ENCODE measurements at regions not wholly inside any gene's neighbourhood (a gene's known extent, or its start where the extent isn't known, plus 50 kb on each side); places are given as distances from the start of the nearest gene placed in this dataset.
"Not testable (repeated sequence)": the region's sequence is repeated elsewhere in the genome, so short reads cannot be mapped to it uniquely, and the experiment has no call there.

DNA sequence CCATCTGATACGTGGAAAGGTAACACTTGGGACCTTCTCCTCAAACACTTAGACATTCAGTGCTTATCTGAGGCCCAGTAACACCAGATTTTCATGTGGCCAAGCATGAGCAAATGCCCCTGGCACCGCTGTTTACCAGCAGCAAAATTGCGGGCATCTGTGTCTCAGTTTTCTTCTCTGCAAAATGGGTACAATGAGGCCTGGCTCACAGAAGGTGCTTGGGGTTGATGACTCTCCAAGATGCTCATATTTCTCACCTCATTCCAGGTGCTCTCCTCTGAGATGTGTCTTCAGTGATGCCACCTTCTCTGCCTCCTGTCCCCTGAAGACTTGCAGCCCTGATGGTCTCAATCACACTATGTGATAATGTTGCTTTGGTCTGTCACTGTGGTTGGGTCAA, 321.7 kb downstream of the TSN start:
- DNase-seq: no peak

DNA sequence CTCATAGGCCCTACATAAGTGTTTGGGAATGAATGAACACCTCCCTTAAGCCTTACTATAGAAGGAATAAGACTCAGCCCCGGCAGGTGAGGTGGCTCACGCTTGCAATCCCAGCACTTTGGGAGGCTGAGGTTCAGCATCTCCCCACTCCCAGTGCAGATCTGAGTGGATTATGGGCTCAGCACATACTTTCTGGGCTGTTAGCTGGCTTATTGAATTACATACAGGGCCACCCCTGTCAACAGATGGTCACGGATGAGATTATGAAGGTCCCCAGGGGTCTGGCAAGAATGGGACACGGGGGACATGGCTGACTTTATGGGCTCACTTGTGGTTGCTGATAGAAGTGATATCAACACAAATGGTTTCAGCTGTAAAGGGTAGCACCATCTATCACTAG, 322.3 kb downstream of the TSN start:
- DNase-seq: no peak

DNA sequence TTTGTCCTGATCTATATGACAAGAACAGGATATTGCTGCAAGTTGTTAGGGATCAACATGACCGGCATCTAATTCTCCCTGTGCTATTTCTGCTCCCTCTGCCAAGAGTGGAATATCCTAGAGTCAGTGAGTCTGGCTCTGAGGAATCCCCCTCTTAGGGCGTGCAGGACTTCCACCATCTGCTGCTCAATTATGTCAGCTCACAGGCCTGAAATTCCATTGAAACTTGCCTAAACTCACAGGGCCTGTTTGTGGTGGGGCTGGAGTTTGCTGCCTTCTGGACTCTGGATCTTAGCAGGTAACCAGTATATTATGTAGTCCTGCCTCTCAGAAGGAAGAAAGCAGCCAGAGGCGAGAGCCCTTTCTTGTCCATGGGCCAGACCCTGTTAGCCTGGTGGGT, 323.0 kb downstream of the TSN start:
- no peak for DNase-seq

DNA sequence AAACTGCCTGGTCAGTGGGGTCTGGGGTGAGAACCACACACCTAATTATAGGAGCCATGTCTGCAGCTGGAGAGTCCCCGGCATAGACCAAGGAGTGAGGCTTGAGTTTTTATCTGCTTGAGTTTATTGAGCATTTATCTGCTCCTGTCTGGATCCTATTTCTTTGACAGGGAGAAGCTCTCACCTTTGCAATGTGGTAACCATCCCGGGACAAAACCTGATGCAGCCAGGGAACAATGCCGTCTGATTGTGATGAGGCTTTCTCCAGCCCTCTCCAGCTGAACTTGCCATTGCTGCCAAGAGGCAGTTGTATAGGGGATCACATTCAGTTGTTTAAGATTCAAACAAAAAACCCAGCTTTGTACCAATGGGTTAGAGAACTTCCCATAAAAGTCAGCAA, 324.4 kb downstream of the TSN start:
- DNase-seq: no peak

DNA sequence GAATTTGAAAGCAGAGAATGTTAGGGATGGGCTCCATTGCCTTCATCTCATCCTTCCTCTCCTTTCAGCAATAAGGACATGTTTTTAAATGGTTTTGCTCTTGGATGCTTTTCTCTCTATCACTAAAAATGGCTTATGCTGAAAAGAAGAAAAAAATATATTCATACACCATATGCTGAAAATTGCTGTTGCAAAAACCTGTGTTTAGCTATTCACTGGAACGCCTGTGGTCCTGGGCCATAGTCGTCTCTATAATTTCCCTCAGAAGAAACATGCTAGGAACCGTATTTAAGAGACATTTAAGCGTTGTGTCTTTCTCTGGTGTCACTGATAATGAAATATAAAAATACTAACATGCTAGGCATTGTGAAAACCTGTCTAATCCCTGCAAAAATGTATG, 324.9 kb downstream of the TSN start:
- no peak for DNase-seq

DNA sequence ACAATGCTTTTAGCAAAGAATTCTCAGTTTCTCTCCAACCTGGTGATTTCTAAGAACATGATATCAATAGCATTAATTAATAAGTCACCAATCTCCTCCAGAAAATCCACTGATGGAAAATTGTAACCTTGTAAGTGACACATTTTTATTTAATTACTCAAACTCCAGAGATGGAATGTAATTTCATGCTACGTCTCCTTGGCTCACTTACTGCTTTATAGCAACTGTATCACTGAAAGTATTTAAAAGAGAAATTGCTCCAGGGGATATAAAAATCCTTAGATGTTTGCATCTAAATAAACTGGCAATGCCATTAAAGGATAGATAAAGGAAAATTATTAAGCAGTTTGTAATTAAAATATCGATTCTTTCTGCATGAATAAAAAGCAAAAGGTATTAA, 325.4 kb downstream of the TSN start:
- DNase-seq: no peak

DNA sequence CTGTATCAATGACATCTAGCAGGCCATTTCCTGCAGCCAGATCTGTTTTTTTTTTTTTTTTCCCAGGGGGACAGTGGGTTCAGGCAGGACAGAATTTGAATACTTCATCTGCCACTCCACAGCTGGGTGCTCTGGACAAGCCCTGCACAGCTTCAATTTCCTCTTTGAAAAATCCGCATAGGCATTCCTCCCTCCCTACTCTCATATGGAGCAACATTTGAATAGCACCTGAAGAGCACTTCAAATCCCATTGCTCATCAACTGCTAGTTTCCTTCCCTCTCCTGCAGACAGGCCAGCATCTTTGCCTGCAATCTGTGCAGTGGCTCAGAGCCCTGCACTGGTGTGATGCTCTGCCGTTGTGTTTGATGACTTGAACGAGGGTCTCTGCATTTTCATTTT, 326.3 kb downstream of the TSN start:
- no peak for DNase-seq

DNA sequence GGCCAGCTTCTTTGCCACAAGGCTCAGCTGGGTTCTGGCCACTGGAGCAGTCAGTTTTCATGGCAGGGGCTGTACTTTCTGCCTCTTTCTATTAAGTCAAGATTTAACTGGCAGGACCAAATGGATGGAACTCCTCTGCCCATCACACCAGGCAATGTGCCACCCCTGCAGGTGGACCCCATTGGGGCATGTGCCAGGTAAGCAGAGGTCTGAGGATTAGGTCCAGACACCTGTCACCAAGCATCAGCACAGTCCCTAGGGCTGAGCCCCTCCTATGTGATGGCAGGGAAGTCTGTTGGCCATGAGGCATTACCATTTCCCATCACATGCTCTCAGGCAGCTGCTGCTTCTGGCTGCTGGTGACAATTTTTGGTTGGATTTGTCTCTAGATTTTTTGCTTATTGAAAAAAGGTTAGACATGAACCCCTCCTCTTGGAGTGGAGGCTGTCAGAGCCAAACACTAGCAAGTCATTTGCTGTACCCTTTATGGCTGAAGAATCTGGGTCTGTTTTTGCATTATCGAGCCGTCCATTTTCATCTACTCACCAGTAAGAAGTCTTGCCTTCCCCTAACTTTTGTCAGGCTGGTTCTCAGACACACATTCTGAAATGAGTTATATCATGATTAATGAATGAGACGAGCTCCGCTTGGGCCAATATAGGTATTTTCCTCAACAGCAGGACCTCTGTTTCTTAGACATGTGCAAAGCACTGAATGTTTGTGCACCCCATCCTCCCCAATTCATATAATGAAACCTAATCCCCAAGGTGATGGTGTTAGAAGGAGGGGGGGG, 328.0 kb downstream of the TSN start:
- no peak for DNase-seq

DNA sequence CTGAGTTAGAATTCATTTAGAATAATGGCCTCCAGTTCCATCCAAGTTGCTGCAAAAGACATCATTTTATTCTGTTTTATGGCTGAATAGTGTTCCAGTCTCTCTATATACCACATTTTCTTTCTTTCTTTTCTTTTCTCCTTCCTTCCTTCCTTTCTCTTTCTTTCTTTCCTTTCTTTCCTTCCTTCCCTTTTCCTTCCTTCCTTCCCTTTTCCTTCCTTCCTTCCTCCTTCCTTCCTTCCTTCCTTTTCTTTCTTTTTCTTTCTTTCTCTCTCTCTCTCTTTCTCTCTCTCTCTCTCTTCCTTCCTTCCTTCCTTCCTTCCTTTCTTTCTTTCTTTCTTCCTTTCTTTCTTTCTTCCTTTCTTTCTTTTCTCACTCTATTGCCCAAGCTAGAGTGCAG, 330.2 kb downstream of the TSN start:
- not testable (repeated sequence) for DNase-seq

DNA sequence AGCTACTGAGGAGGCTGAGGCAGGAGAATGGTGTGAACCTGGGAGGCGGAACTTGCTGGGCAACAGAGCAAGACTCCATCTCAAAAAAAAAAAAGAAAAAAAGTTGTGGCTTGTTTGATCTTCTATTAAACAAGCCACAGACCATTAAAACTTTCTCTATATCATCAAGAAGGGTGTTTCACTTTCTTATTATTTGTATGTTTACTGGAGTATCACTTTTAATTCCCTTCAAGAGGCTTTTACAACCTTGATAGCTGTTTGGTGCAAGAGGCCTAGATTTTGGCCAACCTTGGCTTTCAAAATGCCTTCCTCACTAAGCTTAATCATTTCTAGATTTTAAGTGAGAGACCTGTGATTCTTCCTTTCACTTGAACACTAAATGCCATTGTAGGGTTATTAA, 339.1 kb downstream of the TSN start:
- no peak for DNase-seq

DNA sequence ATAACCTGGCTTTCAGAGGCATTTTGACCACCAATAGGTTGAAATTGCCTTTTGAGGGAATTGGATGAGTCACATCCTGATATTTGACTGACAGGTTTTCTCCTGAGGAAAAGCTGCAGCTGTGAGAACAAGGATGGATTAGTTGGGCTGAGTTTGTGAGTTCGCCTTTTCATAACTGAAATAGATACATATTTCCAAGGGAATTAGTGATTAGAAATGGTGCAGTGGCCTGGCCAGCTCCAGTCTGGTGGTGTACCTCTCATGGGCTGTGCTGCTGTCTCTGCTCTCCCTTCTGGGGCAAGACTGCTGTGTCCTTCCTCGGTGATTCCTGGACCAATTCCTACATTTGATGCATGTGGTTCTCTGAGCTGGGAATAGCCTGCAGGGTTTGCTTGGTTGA, 341.3 kb downstream of the TSN start:
- no peak for DNase-seq

DNA sequence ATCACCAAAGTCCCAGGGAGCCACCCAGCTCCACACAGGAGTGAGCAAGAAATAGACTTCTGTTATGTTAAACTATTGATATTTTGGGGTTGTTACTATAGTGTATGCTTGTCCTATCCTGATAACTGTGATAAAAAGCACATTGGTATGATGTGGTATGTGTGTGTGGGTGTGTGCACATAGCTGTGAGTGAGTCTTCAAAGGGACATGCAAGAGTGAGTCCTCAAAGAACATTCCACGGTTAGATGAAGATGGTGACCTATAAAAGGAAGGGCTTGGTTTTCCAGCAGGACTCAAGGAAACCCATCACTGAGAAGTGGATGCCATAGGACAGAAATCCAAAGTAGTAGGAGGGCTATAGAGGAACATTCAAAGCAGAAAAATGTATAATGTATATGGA, 342.9 kb downstream of the TSN start:
- DNase-seq: no peak

DNA sequence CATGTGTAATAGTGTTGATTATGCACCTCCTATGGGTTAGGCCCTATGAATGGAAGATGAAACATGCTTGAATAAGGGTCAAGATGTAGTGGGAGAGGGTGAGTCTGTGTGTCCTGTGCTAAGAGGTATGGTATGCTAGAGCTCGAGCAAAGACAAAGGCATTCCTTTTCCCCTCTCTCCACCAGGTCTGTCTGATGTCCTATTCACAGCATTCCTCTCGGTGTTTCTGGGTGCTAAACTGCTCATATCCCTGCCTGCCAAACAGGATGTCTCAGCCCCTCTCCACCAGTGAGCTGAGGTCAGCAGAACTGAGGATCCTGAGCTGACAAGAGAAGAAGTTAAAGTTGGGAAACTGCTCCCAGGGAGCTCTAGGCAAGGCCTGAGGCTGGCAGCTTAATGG, 344.9 kb downstream of the TSN start:
- DNase-seq: no peak

DNA sequence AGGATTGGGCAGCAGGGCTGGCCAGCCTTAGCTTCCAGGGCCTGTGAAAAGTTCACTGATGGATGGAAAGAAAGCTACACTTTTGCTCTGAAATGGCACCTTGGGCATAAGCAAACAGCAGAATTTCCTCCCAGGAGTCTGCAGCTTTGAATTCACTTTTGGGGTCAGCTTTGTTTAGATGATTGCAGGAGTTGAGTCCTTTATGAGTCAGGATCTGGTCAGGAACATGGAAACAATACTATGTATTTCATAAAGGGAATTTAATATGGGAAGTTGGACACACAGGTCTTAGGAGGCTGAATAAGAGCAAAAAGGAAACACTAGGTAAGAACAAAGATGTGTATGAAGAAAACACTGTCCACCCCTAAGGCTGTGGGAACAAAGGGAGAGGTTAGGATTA, 345.3 kb downstream of the TSN start:
- DNase-seq: no peak

DNA sequence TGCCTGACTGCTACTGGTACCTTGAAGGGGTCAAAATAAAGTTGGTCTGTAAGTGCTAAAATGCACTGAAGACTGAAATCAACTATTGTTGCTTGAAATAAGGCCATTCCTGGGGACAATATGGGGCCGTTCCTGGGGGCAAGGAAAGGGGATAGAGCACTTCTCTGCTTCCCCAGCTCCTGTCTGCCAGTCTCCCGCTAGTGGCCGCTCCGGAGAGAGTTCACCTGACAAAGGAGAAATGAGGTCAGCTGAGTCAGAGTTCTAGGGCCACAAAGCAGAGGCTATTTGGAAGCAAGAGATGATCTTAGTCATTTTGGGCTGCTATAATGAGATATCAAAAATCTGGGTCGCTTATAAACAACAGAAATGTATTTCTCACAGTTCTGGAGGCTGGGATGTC, 345.9 kb downstream of the TSN start:
- no peak for DNase-seq

DNA sequence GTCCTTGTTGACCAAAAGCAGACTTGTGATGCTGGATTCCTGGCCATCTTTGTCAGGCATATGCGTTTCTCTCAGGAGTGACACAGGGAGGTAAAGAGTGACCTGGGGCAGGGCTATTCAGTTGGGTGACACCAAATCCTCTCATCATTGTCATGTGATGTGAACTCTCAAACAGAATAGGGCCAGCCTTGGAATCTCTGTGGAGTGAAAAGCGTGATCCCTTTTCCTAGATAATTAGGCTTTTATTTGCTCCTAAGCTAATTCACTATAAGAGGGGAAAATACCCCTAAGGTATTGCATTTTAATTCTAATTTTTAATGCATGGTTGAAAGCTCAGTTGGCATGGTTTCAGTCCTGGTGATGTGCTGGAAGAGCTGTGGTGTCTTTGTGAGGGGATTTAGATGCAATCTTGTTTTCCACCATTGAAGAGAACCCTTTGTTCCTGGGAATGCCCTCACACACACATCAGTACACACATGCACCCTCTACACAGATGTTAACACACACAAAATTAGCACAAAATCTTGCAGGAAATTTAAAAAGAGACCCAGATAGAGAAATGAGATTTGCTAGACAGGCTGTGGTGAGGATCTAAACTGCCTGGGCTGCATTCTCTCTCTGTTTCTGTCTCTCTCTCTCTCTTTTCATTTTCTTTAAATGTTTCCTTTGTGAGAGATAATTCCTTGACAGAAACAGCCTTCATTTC, 349.9 kb downstream of the TSN start:
- no peak for DNase-seq

DNA sequence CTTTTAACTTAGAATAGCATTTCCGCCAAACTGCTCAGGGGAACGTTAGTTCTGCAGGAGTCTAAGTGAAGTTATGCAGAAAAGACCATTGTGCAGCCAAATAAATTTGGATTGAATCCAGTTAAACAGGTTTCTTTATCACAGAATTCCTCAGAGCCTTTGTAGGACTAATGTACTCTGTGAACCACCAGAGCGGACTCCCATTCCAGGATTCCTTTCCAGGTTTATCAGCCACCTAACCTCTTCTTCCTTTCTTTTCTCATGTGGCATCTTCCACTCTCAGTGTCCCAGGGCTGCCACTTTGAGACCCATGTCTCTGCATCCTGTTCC, 350.4 kb downstream of the TSN start:
- no peak for DNase-seq

DNA sequence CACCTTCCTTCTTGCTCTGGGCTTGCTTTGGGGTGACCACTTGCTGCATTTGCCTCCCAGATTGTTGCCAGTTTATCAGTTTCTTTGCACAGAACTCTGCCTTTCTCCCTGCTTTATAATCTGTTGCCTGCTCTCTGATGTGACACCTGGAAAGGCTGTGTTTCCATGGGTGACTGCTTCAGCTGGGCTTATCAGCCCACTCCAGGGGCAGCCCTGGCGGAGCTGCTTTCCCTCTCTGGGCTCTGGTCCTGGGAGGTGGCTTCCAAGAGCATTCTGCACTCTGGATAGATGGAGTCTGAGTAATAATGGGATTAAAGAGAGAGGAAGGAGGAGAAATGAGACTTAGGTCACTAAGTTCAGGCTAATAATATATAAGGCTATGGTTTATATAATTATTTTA, 352.7 kb downstream of the TSN start:
- DNase-seq: no peak

DNA sequence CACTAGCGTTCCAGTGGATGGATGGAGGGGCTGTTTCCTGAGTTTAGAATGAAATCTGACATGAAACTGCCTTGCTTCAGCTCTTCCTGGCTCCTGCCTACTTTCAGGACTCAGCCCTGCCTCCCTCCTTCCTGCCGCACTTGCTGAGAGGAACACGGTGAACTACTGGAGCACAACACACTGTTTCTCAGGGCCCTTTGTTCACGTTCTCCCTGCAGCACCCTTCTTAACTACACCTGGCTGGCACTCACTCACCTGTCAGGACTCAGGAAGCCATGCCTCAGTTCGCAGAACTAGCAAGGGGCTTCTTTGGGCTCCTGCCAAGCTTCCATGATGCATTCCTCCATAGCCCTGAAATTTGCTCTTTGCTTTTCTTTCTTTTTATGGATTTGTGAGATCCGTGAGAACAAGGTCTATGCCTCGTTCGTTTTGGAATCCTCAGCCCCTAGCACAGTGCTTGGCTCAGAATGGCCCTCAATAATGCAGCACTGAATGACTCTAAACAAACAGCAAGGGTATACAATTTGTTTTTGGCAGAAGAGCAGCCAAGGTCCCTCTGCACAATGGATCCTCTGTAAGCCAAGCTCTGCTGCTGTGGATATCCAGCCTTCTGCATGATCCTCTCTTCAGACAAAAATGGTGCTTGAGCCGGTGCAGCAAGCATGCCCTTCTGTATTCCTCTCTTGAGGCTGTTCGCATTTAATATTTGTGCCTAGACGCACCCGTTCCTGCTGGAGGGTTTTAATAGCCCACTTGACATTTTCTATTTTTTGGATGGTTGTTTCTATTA, 357.0 kb downstream of the TSN start:
- DNase-seq: no peak

DNA sequence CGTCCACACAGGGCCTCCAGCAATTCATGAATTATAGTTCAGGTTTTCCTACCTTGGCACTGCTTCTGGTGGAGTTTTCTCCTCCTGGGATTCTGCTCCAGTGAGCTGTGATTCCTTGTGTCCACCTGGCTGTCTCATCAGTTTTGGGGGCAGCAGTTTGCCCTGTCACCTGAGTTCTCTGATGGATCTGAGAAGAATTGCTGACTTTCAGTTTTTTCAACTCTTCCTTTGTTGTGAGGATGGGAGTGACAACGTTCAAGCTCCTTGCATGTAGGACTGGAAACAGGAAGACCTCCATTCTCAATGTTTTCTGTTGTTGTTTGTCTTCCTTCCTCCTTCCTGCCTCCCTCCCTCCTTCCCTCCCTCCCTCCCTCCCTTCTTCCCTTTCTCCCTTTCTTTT, 359.0 kb downstream of the TSN start:
- DNase-seq: no peak

DNA sequence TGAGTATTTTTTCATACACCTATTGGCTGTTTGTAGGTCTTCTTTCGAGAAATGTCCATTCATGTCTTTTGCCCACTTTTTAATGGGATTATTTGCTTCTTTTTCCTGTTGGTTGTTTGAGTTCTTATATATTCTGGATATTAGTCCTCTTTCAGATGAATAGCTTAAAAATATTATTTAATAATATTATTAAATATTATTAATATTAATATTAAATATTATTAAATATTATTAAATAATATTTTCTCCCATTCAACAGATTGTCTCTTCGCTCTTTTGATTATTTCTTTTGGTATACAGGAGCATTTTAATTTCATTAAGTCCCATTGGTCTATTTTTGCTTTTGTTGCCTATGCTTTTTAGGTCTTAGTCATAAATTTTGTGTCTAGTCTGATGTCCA, 361.9 kb downstream of the TSN start:
- no peak for DNase-seq

DNA sequence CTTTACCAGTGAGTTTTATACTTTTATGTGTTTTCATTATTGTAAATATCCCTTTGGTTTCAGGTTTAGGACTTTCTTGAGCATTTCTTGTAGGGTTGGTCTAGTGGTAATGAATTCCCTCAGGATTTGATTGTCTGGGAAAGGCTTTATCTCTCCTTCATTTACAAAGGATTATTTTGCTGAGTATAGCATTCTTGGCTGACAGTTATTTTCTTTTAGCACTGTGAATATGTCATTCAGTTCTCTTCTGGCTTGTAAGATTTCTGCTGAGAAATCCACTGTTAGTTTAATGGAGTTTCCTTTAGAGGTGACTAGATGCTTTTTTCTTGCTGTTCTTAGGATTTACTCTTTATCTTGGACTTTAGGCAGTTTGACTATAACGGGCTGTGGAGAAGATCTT, 373.9 kb downstream of the TSN start:
- DNase-seq: no peak

DNA sequence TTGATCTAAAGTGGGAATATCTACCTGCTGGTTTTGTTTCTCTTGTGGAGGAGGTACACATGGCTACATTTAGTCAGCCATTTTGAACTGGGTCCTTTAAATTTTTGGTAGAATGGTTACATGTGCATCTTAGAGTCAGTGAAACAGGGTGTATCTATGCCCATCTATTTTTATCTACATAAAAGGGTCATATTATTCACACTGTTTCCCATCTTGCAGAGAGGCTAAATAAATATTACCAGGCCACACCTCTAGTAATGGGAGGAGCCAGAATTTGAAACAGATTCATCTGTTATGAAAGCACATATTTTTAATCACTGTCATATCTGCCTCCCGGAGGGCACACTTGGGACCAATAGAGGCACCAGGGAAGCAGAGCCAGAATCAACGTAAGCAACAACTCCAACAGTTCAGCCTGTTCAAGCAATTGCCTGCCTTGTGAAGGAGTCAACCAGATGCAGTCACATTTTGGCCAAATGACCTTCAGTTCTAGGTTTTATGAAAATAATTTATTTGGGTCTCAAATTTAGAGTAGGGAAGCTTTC, 376.8 kb downstream of the TSN start:
- DNase-seq: no peak

Data from stimulated activated CD4-positive, alpha-beta T cell treated with anti-CD3 and anti-CD28 coated beads, Interleukin-4, amount 100 ng/mL, for 4 hours (primary cell).